ENCODE measurements at regions not wholly inside any gene's neighbourhood (a gene's known extent, or its start where the extent isn't known, plus 50 kb on each side); places are given as distances from the start of the nearest gene placed in this dataset.

DNA sequence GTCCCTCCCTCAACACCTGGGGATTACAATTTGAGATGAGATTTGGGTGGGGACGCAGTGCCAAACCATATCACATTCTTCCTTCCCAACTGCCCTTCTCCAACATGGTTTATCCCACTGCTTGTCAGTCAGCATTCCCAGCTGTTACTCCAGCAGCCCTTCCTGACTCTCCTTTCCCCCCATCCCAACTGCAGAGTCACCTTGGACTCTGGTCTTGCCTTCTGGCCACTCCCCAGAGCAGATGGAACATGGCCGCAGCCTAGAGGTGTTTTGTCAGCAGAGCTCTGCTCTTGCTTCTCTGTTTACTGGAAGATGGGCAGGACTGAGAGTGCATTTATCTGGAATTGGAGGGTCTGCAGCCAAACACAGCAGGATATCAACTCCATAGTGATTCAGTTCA is 51.2 kb upstream of the MEX3C start:
- no peak for DNase-seq (ENCODE audit: extremely low spot score)
- ChIA-PET CTCF (no interaction called here), POLR2A (no interaction called here)
- TF ChIP-seq CTBP1 (IDR thresholded peaks at IDR 0.05; ENCODE audit: borderline replicate concordance) (no peak), ELF4 (IDR thresholded peaks at IDR 0.05) (no peak), ARNT (IDR thresholded peaks at IDR 0.05) (no peak), FOXK2 (IDR thresholded peaks at IDR 0.05) (no peak), FOXM1 (IDR thresholded peaks at IDR 0.05; ENCODE audit: borderline replicate concordance) (no peak), HDGF (IDR thresholded peaks at IDR 0.05; ENCODE audit: borderline replicate concordance) (no peak), LEF1 (IDR thresholded peaks at IDR 0.05; ENCODE audit: borderline replicate concordance) (no peak), TARDBP (IDR thresholded peaks at IDR 0.05) (no peak), L3MBTL2 (conservative IDR thresholded peaks at IDR 0.05) (no peak), ZNF384 (IDR thresholded peaks at IDR 0.05) (no peak), SUZ12 (IDR thresholded peaks at IDR 0.05) (no peak), BHLHE40 (IDR thresholded peaks at IDR 0.05; ENCODE audit: borderline replicate concordance) (no peak)
- TF ChIP-seq, protein P1, sequence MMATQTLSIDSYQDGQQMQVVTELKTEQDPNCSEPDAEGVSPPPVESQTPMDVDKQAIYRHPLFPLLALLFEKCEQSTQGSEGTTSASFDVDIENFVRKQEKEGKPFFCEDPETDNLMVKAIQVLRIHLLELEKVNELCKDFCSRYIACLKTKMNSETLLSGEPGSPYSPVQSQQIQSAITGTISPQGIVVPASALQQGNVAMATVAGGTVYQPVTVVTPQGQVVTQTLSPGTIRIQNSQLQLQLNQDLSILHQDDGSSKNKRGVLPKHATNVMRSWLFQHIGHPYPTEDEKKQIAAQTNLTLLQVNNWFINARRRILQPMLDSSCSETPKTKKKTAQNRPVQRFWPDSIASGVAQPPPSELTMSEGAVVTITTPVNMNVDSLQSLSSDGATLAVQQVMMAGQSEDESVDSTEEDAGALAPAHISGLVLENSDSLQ (IDR thresholded peaks at IDR 0.05): no peak

- no peak for TF ChIP-seq FOXK2 (IDR thresholded peaks at IDR 0.05)
- no peak for TF ChIP-seq L3MBTL2 (conservative IDR thresholded peaks at IDR 0.05)
- TF ChIP-seq FOXM1 (IDR thresholded peaks at IDR 0.05; ENCODE audit: borderline replicate concordance): no peak
- no peak for TF ChIP-seq SP1 (IDR thresholded peaks at IDR 0.05)
- no peak for TF ChIP-seq TARDBP (IDR thresholded peaks at IDR 0.05)
- TF ChIP-seq, protein P1 (IDR thresholded peaks at IDR 0.05): no peak
- no peak for TF ChIP-seq ARNT (IDR thresholded peaks at IDR 0.05)
- TF ChIP-seq NFRKB (IDR thresholded peaks at IDR 0.05): no peak
- no peak for TF ChIP-seq LEF1 (IDR thresholded peaks at IDR 0.05; ENCODE audit: borderline replicate concordance)
- TF ChIP-seq FOXA1 (IDR thresholded peaks at IDR 0.05): no peak
- TF ChIP-seq SUZ12 (IDR thresholded peaks at IDR 0.05): no peak
- no peak for TF ChIP-seq CTBP1 (IDR thresholded peaks at IDR 0.05; ENCODE audit: borderline replicate concordance)
- no peak for TF ChIP-seq HDGF (IDR thresholded peaks at IDR 0.05; ENCODE audit: borderline replicate concordance)
- no peak for TF ChIP-seq ELF4 (IDR thresholded peaks at IDR 0.05)
- TF ChIP-seq BHLHE40 (IDR thresholded peaks at IDR 0.05; ENCODE audit: borderline replicate concordance): no peak
- TF ChIP-seq ZNF384 (IDR thresholded peaks at IDR 0.05): no peak
- no peak for DNase-seq (ENCODE audit: extremely low spot score)
- ChIA-PET POLR2A (no interaction called here), CTCF (no interaction called here)
Measured at GRCh38 chr18:51250006-51250405, 52.5 kb upstream of the MEX3C start.

- TF ChIP-seq L3MBTL2 (conservative IDR thresholded peaks at IDR 0.05) (no peak), HDGF (IDR thresholded peaks at IDR 0.05; ENCODE audit: borderline replicate concordance) (no peak), LEF1 (IDR thresholded peaks at IDR 0.05; ENCODE audit: borderline replicate concordance) (no peak), TARDBP (IDR thresholded peaks at IDR 0.05) (no peak), ELF4 (IDR thresholded peaks at IDR 0.05) (no peak), FOXA1 (IDR thresholded peaks at IDR 0.05) (no peak), SP1 (IDR thresholded peaks at IDR 0.05) (no peak), NFRKB (IDR thresholded peaks at IDR 0.05) (no peak), FOXK2 (IDR thresholded peaks at IDR 0.05) (no peak)
- TF ChIP-seq, protein P1 (IDR thresholded peaks at IDR 0.05): no peak
- DNase-seq (ENCODE audit: extremely low spot score): no peak
- ChIA-PET POLR2A (no interaction called here), CTCF (no interaction called here)
Measured at GRCh38 chr18:51250458-51251024, 53.1 kb upstream of the MEX3C start.

DNA sequence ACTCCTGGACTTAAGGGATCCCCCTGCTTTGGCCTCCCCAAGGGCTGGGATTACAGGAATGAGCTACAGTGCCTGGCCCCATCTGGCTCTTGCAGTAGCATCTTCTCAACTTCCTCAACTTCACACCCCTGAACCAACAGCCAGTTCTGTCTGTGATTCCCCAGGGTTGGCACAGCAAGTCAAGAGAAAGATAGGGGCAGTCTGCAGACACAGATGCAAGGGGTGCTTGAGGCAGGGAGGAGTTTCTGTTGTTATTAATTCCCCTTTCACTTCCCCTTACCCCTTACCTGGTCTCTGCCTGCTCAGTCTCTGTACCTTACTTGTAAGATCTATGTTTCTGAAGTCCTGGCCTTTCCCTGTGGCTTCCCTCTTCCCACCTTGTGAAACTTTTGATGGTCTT is 54.1 kb upstream of the MEX3C start:
- no peak for DNase-seq (ENCODE audit: extremely low spot score)
- TF ChIP-seq HDGF (IDR thresholded peaks at IDR 0.05; ENCODE audit: borderline replicate concordance): no peak
- no peak for TF ChIP-seq ZNF384 (IDR thresholded peaks at IDR 0.05)
- no peak for TF ChIP-seq CTBP1 (IDR thresholded peaks at IDR 0.05; ENCODE audit: borderline replicate concordance)
- TF ChIP-seq SP1 (IDR thresholded peaks at IDR 0.05): no peak
- no peak for TF ChIP-seq L3MBTL2 (conservative IDR thresholded peaks at IDR 0.05)
- no peak for TF ChIP-seq NFRKB (IDR thresholded peaks at IDR 0.05)
- no peak for TF ChIP-seq FOXK2 (IDR thresholded peaks at IDR 0.05)
- TF ChIP-seq FOXA1 (IDR thresholded peaks at IDR 0.05): no peak
- TF ChIP-seq FOXM1 (IDR thresholded peaks at IDR 0.05; ENCODE audit: borderline replicate concordance): no peak
- no peak for TF ChIP-seq TARDBP (IDR thresholded peaks at IDR 0.05)
- no peak for TF ChIP-seq SUZ12 (IDR thresholded peaks at IDR 0.05)
- no peak for TF ChIP-seq BHLHE40 (IDR thresholded peaks at IDR 0.05; ENCODE audit: borderline replicate concordance)
- TF ChIP-seq, protein P1 (IDR thresholded peaks at IDR 0.05): no peak
- TF ChIP-seq LEF1 (IDR thresholded peaks at IDR 0.05; ENCODE audit: borderline replicate concordance): no peak
- no peak for TF ChIP-seq ELF4 (IDR thresholded peaks at IDR 0.05)
- no peak for TF ChIP-seq ARNT (IDR thresholded peaks at IDR 0.05)
- ChIA-PET POLR2A (no interaction called here), CTCF (no interaction called here)

- CTCF ChIA-PET: no interaction called here
- TF ChIP-seq FOXK2 (IDR thresholded peaks at IDR 0.05) (no peak), FOXA1 (IDR thresholded peaks at IDR 0.05) (no peak), CTBP1 (IDR thresholded peaks at IDR 0.05; ENCODE audit: borderline replicate concordance) (no peak), ZNF384 (IDR thresholded peaks at IDR 0.05) (no peak), NFRKB (IDR thresholded peaks at IDR 0.05) (no peak), BHLHE40 (IDR thresholded peaks at IDR 0.05; ENCODE audit: borderline replicate concordance) (no peak), TARDBP (IDR thresholded peaks at IDR 0.05) (no peak), ELF4 (IDR thresholded peaks at IDR 0.05) (no peak), SP1 (IDR thresholded peaks at IDR 0.05) (no peak), L3MBTL2 (conservative IDR thresholded peaks at IDR 0.05) (no peak), HDGF (IDR thresholded peaks at IDR 0.05; ENCODE audit: borderline replicate concordance) (no peak), FOXM1 (IDR thresholded peaks at IDR 0.05; ENCODE audit: borderline replicate concordance) (no peak), SUZ12 (IDR thresholded peaks at IDR 0.05) (no peak), LEF1 (IDR thresholded peaks at IDR 0.05; ENCODE audit: borderline replicate concordance) (no peak)
- TF ChIP-seq, protein P1 (IDR thresholded peaks at IDR 0.05): no peak
- POLR2A ChIA-PET: no interaction called here
- DNase-seq (ENCODE audit: extremely low spot score): no peak
Measured at GRCh38 chr18:51253476-51253875, 56.0 kb upstream of the MEX3C start.
